RWPE2 (cell line): ENCODE measurements at regions not wholly inside any gene's neighbourhood (a gene's known extent, or its start where the extent isn't known, plus 50 kb on each side); places are given as distances from the start of the nearest gene placed in this dataset.

ENCODE experiments used
- ATAC-seq: fragments of 200-7000 bp; cut with Tn5 transposase; 3 replicates; pipeline ENCODE4 v1.9.1; 2021; ENCODE audit warnings: low read depth
- DNase-seq: peaks from one replicate; pipeline ENCODE4 v3.0.0-alpha.2; 2020; ENCODE audit warnings: low spot score
- H3K27ac ChIP-seq: fragments of 450-650 bp; 2 replicates; pipeline ENCODE4 v1.5.1; 2017; ENCODE audit warnings: mild to moderate bottlenecking; ENCODE audit not compliant: poor library complexity, severe bottlenecking
- H3K27me3 ChIP-seq: fragments of 250-450 bp; sonication (Bioruptor Pico); 2 replicates; pipeline ENCODE4 v1.5.1; 2021; ENCODE audit warnings: mild to moderate bottlenecking, moderate library complexity; ENCODE audit not compliant: insufficient read depth, poor library complexity, severe bottlenecking
- H3K36me3 ChIP-seq: fragments of 250-450 bp; sonication (Bioruptor Pico); 2 replicates; pipeline ENCODE4 v1.5.1; 2020; ENCODE audit warnings: low read depth, mild to moderate bottlenecking, moderate library complexity
- H3K4me1 ChIP-seq: fragments of 250-450 bp; sonication (Bioruptor Pico); 2 replicates; pipeline ENCODE4 v1.5.1; 2021; ENCODE audit warnings: mild to moderate bottlenecking, moderate library complexity; ENCODE audit not compliant: insufficient read depth, poor library complexity, severe bottlenecking
- H3K4me3 ChIP-seq: fragments of 250-450 bp; sonication (Bioruptor Pico); 2 replicates; pipeline ENCODE4 v1.5.1; 2021; ENCODE audit warnings: mild to moderate bottlenecking, moderate library complexity; ENCODE audit not compliant: severe bottlenecking
- H3K9me3 ChIP-seq: fragments of 250-450 bp; sonication (Bioruptor Pico); 2 replicates; pipeline ENCODE4 v1.5.1; 2021; ENCODE audit warnings: mild to moderate bottlenecking, moderate library complexity; ENCODE audit not compliant: severe bottlenecking
- TF ChIP-seq, protein P1 (sequence below): fragments of 450-650 bp; IDR thresholded peaks from one replicate; pipeline ENCODE4 v1.5.1; 2017; ENCODE audit warnings: mild to moderate bottlenecking, moderate library complexity; ENCODE audit not compliant: poor library complexity, severe bottlenecking

GRCh38 chrX:63855896-63856295 lies 70.9 kb upstream of the ARHGEF9 start:
- no peaks in the 10 kb centered on the region for H3K27me3 ChIP-seq
- DNase-seq, result no peak
- ATAC-seq, result peak; percentile 36; the same call in 1 of the 3 replicates
- H3K9me3 ChIP-seq, result no peaks in the 10 kb centered on the region
- no peaks in the 10 kb centered on the region for H3K36me3 ChIP-seq
- no peaks in the 10 kb centered on the region for H3K4me1 ChIP-seq
- no peak overlapping the region for H3K4me3 ChIP-seq
- H3K27ac ChIP-seq, result no peak overlapping the region
- TF ChIP-seq, protein P1, sequence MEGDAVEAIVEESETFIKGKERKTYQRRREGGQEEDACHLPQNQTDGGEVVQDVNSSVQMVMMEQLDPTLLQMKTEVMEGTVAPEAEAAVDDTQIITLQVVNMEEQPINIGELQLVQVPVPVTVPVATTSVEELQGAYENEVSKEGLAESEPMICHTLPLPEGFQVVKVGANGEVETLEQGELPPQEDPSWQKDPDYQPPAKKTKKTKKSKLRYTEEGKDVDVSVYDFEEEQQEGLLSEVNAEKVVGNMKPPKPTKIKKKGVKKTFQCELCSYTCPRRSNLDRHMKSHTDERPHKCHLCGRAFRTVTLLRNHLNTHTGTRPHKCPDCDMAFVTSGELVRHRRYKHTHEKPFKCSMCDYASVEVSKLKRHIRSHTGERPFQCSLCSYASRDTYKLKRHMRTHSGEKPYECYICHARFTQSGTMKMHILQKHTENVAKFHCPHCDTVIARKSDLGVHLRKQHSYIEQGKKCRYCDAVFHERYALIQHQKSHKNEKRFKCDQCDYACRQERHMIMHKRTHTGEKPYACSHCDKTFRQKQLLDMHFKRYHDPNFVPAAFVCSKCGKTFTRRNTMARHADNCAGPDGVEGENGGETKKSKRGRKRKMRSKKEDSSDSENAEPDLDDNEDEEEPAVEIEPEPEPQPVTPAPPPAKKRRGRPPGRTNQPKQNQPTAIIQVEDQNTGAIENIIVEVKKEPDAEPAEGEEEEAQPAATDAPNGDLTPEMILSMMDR, result no peak

- no peak for DNase-seq
- Histone ChIP-seq H3K4me3 (no peak overlapping the region), H3K27me3 (no peaks in the 10 kb centered on the region), H3K36me3 (no peaks in the 10 kb centered on the region), H3K4me1 (no peaks in the 10 kb centered on the region), H3K27ac (no peak overlapping the region), H3K9me3 (no peaks in the 10 kb centered on the region)
- no peak for ATAC-seq
- TF ChIP-seq, protein P1, result no peak
Measured at GRCh38 chrX:63835361-63835760, 50.3 kb upstream of the ARHGEF9 start.
